Stimulated activated CD4-positive, alpha-beta T cell treated with anti-CD3 and anti-CD28 coated beads, Interleukin-1b, Interleukin-23, amount 100 ng/mL, for 48 hours (primary cell): ENCODE measurements at regions not wholly inside any gene's neighbourhood (a gene's known extent, or its start where the extent isn't known, plus 50 kb on each side); places are given as distances from the start of the nearest gene placed in this dataset.

ENCODE experiments used
- DNase-seq: peaks from one replicate; pipeline ENCODE4 v3.0.0-alpha.2; 2020

DNA sequence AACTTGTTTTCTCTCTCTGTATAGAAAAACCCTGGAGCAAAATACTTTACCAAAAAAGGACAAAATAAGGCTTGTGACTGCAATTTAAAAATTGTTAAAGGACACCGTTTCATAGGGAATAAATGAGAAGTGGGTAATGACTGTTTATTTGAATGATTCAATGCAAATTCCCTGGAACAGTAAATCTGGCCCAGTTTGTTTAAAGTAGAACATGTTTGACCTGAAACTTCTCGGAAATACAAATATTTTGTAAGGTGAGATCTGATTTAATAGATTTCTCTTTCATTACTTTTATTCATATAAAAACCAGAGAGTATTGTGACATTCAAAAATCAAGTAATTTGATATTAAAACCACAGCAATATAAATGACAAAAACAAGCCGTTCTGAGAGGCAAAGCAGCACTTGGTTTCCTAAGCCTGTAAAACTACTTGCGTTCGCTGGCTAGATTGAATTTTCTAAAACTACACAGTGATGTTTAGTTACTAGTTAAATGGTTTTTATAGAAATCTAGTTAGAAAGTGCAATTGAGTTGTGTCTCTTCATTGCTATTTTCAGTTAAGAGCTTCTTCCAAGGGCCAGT lies 76.8 kb upstream of the PITRM1 start:
- DNase-seq: no peak

DNA sequence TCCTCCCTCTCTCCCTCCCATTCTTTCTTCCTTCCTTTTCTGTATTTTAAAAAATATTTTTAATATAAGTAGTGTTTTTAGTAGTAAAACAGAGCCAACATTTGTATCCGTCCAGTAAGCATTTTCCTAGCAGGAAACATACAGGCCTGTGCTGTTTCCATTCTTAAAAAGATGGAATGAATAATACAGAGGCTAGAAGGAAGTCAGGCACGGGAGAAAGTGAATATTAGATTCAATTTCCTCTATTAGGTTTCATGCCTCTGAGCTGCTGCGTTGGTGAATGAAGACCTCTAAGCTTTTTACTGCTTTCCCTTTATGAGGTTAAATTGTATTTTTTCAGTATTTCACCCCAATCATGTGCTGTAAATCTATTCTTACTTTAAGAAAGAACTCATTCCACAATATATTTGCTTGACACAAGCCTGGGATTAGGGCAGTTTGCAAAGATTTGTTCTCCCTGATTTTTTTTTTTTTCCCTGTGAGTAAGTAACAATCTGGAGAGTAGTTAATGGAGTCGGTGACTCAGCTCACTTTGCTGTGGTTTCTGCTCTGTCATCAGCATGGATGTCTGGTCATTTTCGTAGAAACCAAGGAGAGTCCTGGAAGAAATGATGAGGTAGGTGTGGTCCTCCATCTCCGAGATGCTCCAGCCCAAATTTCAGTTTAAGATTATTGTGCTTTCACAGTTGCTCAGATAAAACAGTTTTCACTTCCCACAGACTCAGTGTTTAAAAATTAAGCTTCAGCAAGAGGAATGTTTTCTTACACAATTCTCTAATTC lies 76.1 kb upstream of the PITRM1 start:
- no peak for DNase-seq

DNA sequence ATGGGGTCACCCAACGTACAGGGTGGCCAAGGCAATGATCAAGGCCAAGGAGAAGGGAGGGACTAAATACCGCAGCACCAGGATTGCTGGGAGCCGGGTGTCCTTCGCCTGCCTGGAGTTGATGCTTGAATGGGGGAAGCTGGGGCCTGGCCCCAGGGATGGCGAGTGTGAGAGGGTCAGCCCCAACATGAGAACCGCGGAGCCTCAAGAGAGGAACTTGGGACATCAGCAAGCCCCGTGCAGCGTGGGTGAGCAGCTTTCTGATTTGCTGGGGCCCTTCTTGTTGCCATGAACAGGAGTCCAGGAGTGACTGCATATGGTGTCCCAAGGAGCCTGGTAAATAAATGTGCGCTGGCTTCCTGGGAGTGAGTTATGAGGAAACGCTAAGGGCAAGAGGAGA lies 72.8 kb upstream of the PITRM1 start:
- no peak for DNase-seq

DNA sequence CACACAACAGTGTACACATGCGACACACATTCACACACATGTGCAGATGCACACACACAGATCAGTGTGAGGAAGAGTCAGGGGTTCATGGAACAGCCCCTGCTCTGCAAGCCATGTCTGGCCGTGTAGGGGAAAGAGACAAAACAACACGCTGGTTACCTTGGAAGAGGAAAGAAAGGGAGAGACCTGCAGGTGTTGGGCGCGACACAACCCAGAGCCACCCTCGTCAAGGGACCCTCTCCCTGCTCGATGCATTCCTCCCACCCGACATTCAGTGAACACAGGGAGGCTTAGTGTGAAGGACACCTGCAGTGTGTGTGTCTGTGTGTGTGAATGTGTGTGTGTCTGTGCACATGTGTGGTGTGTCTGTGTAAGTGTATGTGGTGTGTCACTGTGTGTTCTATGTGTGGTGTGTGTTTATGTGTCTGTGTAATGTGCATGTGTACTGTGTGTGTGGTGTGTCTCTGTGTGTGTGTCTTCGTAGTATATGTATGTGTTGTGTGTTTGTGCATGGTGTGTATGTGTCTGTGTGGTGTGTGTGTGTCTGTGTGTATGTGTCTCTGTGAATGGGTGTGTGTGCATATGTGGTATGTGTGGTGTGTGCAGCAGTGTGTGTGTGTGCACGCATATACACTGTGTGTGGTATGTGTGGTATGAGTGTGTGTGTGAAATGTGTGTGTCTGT lies 69.5 kb upstream of the PITRM1 start:
- no peak for DNase-seq

DNA sequence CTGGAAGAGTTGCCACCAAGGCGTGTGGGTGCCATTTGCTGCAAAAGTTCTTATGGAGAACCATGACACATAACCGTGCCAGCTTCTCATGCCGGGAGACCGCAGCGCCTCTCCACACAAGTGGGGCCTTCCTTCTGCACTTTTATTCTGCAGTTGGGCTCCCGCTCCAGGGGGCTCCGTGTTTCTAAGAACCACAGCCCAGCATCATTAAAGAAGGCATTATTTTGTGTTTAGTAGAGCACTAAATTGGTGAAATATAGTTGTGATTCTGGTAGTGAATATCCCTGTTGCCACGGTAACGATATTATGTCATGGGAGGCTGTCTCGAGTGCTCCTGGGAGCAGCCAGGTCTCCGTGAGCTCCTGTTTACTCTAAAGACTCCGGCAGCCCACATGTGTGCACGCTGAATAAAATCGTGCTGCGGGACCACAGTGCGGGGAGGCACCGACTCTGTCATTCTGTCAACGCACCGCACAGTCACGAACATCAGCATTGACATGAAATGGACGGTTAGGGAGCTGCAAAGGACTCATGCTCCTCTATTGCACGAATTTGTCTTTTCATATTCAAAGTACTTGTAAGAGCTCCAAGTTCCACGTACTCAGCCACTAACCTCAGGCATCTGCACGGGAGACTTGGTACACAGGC lies 68.8 kb upstream of the PITRM1 start:
- no peak for DNase-seq

DNA sequence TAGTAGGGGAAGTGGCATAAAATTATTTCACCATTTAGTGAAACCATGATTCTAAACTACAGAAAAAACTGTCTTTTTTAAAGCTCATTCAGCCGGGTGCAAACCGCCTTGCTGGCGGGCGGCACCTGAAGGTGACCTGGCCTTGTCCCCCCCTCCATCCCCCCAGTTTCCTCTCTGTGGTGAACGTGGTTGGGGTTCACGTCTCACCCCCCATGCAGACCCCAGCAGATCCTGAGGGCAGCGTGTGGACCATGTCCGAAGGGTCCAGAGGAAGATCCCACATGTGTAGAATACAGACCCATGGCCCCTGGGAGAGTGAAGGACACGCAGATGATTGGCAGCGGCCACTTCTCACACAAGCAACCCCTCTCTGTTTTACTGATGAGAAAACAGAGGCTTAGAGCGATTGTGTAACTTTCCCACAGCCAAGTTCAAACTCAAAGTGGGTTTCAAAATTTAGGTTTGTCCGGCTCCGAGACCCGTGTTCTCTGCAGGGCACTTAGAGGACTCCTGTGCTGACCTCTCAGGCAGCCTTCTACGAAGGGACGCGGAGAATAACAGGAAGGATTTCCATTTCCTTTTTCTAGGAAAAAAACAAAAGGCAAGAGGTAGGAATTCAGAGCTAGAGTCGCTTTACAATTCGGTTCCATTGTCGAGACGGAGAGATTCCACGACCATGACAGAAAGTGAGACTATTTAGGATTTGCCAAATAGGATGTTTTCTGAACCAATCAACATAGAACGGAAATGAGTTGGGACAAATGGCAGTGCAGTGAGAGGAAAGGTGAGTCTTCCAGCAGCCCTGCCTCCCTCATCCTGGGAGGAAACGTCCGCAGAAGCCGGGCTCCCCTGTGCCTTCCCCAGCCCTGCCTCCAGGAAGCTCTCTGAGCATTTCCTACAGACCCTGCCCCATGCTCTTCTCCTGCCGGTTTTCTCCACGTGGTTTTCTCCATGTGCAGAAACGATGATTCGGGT lies 67.6 kb upstream of the PITRM1 start:
- DNase-seq: no peak

DNA sequence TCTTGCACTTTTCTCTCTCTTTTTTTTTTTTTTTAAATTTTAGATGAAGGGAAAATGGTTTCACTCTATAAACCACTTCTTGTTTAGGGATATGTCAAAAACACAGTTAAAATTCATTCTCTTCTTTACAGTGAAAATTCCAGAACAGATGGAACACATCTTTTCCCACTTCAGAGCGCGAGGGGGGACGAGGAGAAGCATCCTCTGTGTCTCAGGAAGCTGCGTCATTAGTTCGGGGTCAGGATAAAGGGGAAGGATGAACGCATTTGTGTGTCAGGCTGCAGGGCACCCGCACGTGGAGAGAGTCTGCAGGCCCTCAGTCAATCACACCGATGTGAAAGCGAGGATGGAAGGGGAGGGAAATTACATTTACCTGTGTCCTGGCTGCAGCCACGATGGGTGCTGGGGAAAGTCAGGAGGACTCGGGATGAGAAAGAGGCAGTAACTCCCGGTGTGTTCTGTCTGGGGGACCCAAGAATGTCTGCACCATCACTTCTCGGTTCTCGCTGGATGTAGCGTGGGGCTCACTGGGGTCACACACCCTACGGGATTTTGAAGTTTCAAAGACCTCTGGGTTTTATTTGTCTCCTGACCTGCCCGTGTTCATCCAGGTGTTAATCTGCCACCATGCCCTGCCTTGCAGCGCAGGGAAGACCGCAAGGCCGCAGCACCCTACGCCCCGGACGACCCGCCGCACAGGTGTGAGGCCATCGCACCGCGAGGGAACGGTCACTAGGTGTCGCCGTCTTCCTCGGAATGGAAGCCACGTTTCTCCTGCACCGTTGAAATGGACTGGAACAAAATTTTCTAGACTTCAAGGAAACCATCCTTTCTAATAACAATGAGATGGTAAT lies 66.7 kb upstream of the PITRM1 start:
- peak; percentile 68 for DNase-seq

DNA sequence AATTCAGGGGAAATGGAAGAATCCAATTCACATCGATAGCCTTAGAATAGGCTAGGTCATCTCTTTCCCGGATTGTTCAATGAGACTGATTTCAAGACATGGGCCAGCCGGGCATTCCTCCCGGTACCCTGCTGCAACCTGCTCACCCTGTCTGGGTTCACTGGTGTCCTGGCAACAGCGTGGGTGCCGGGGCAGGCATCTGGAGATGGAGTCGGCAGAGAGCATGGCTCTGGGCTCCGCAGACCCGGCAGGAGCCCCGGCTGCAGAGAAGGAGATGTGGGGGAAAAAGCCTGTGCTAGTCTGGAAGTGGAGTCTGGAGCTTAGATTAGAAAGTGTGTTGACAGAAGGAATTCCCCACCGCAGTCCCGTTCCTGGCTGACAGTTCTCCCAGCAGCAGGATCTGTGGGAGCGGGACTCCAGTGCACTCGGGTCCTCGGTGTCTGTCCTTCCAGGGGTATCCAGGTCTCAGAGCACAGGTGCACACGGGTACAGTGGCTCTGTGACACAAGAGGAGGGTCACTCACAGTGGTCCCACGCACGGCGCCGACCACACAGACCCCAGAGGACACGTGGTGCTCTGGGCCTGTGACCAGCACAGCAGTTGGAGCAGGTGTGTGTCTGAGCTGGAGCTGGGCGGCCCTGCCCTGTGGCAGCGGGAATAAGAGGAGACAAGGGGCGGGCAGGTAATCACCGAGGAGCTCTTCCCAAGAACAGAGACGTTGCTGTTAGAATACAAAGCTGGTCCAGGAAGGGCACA lies 65.7 kb upstream of the PITRM1 start:
- no peak for DNase-seq

DNA sequence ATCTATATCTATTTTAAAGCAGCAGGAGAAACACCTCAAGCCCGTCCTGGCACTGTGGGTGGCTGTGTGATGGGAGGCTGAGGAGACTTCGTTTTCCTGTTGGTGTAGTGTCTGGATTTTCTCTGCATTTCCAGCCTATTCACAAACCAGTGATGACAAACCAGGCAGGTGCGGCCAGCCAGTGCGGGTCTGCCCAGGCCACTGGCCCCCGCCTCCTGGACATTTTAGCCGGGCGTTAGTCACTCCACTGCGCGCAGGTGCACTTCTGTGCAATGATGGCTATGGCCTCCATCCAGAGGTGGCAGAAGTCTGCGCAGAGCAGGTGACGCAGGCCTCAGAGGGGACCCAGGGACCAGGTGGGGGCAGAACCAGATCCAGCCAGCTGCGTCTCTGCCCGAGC lies 64.9 kb upstream of the PITRM1 start:
- DNase-seq: no peak

DNA sequence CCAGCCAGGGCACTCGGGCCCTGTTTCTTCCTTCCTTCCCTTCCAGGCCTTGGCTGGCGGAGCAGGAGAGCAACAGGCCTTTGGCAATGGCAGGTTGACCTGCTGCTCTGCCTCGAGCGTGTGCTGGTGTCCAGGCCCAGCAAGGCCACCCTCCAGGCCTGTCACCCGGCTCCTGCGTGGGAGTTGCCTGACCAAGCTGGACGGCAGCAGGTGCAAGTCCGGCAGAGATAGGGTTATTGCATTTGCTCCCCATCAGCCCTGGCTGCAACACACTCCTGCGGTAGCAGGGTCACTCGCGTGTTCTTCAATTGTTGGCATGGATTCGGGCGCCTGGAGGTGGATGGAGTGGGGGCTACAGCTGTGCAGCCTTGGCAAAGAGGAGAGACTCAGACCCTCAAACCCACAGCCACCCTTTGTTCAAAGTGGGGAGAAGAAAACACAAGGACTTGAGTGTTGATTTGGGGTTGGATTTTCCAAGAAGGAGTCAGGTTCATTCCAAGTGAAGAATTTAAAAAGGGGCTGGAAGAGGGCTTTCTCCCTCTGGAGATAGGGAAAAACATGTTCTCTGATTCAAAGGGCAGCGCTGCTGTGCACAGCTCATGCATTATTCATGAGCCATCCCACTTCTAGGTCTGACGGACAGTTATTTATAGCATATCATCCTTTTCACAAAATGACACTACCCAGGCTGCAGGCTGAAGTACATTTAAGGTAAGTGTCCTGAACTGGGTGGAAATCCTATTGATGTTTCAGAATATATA lies 64.2 kb upstream of the PITRM1 start:
- DNase-seq: no peak

DNA sequence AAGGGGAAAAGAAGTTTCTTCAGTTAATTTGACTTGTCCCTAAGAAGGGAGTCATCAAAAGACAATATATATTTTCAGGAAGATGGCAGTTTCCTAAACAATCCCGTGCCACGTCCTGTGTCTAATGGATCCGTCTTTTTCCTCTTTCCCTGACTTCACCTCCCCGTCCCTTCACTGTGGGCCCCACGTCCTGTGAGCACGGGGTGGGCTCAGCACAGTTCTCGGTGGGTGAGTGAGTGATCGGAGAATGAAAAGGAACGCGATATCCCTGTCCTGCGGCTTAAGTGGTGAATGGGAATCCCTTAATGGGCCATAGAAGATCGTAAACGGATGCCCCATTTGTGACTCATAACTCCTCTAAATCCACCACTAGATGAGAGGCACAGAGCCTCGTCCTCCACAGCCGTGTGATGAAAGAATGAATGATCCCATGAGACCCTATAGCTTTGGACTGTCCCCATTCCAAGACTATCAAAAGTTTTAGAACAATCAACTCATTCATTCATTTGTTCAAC lies 63.5 kb upstream of the PITRM1 start:
- DNase-seq: no peak

DNA sequence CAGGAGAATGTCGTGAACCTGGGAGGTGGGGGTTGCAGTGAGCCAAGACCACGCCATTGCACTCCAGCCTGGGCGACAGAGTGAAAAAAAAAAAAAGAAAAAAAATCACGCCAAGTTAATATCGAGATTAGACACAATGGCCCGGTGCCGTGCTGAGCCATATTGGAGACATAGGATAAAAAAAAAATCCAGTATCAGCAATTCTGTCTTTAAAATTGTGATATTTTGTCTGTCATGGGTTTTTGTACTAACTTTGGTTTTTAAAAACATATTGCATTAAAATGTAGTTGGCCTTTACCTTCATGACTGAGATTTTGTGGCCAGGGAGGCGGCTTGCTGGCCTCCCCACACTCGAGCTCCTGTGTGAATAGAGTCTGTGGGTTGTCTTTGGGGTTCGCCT lies 62.8 kb upstream of the PITRM1 start:
- DNase-seq: no peak

DNA sequence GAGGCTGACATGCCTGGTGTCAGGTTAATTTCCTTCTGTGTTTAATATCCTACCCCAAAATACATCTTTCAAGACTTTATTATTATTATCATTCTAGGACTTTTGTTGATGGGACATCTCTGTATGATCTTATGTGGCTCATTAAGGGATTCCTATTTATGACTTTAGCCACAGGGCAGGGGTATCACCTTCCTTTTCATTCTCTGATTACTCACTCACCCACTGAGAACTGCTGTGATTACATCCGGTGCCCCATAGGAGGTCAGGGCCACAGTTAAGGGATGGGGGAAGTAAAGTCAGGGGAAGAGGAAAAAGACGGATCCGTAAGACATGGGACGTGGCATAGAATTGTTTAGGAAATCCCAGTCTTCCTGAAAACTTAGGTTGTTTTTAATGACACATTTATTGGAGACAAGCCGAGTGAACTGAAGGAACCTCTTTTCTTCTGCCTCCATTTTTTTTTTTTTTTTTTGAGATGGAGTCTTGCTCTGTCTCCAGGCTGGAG lies 61.0 kb upstream of the PITRM1 start:
- DNase-seq: no peak

DNA sequence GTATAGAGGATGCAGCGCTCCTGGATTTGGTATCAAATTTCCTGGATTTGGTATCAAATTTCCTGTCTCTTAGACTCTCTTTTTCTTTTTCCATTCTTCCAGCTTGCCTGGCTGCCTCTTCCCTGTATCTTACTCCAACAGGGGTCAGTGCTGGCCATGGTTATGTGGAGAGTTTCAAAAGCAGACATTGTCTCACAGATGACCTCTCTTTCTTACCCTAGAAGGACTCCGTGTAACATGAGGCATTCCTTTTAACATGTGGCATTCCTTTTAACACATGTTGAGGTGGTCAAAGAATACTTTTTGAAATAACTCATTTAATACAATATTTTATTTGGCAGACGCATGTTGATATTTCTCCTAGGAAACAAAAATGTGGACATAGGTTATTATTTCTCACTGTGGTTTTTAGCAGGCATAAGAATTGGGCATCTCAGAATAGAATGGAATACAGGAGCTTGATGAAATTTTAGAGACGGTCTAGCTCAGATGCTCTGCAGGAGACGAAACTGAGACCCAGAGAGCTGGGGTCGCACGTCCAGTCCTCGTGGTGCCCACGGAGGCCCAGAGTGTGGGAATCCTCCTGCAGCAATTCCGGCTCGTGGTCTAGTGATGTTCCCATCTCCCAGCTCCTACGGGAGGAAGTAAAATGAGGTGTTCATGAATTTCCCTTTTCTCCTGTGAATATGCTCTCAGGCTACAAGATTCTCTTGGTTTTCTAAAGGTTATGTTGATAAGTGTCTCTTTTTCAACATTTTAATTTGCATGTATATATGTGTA lies 59.6 kb upstream of the PITRM1 start:
- no peak for DNase-seq

DNA sequence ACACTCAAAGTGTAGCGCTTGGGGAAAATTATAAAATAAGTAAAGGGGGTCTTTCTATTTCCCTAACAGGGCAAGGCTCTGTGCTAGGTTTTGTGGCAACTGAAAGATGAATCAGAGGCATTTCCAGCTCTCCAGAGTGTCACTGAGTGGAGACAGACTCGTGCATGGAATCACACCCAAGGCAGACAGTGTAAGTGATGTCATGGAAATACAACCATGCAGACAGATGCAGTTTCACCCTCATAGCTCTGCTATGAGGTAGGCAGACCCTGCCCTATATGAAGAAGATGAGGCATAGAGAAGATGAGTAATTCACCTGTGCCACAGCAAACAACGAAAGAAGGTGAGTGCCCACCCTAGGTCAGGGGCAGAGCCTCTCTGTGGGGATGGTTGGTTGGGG lies 57.2 kb upstream of the PITRM1 start:
- DNase-seq: no peak

DNA sequence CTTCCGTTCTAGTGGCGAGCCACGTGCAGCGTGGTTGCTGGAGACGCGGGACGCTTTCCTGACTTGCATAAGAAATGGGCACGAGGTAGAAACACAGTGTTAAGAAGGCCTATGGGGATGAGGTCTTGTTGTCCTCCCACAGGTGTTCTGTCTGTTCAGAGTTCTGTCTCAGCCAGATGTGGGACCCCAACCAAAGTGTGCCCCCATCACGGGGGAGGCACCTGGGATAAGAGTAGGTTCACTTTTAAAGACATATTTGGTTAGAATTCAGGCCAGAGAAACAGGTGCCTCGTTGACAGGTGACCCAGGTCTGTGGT lies 56.0 kb upstream of the PITRM1 start:
- no peak for DNase-seq

DNA sequence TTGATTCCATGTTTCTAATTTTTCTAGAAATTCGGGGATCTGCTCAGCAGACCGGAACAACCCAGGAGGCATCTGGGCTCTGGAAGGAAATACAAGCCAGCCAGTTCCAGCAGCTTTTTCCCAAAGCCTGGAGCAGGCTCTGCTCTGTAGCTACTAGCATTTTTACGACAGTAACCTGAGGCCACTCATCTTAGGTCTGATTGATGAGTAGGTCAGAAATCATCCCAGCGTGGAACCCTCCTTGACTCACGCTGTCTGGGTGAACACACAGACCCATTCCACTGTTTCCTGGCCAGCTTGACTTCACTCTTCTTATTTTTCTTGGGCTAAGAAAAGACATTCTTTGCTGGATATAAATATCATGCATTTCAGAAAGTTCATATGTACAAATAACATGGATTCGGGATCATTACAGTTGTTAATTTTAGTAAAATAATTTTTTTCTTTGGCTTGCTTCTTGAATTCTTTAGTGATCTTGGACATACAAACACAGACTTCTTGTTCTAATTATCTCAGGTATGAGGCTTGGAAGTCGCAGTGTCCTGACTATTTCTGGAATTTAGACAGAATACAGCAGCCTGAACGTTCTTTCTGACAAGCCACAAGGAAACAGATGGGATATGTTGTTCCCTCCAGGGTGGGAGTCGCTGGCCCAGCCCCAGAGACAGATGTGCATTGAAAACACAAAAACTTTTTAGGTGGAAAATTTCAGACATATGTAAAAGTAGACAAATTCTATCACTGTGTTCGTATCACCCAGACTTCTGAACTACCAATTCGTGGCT lies 54.6 kb upstream of the PITRM1 start:
- peak; percentile 27 for DNase-seq

DNA sequence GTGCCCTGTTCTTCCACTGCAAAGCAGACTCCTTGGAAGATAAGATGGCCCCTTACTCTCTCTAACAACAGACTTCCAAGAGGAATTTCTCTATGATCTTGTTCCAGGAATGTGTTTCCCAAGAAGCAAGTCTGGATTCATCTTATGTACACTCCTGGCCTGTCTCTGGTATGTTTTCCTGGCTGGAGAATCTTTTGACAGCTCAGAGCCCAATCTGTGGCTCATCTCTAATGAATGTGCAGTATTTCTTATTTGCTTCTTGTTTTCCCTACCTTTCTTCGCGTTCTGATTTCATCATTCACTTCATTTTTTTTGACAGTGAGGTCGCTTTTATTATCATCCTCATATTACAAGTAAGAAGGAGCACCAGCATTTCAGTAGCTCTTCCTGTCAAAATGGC lies 53.0 kb upstream of the PITRM1 start:
- no peak for DNase-seq
